Stimulated activated CD4-positive, alpha-beta T cell treated with anti-CD3 and anti-CD28 coated beads, Interleukin-2, amount 100 ng/mL, for 24 hours (primary cell): ENCODE measurements at regions not wholly inside any gene's neighbourhood (a gene's known extent, or its start where the extent isn't known, plus 50 kb on each side); places are given as distances from the start of the nearest gene placed in this dataset.
"Not testable (repeated sequence)": the region's sequence is repeated elsewhere in the genome, so short reads cannot be mapped to it uniquely, and the experiment has no call there.

Source experiments
- DNase-seq, 2 donors: peaks; one replicate each; pipeline ENCODE4 v3.0.0-alpha.2; 2020

GRCh38 chr5:53219610-53220009 lies 110.1 kb upstream of the MOCS2 start:
- DNase-seq = no peak

DNA sequence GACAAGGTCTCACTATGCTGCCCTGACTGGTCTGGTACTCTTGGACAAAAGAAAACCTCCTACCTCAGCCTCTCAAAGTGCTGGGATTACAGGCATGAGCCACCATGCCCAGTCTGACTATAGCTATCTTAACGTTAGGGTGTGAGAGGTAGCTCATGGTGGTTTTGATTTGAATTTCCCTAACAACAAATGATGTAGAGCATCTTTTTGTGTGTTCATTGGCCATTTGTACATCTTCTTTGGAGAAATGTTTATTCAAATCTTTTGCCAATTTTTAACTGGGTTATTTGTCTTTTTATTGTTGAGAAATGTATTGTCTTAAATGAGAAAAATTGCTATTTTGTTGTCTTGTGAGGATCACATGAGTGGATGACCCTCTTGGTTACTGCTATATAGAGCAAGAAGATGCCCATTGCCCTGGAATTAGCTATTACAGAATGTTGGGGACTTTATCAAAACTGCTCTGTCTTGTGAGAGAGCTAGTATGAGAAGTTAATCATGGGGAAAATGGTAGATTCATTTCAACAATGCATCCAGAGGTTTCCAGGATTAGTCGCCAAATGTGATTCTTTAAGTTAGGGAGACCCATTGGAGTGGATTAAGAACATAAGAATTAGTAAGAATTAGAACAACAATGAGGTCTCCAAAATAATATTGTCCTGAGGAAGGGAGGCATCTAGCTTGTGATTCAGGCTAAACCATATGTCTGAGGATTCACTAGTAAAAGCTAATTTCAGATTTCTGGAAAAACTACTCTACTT lies 124.3 kb upstream of the MOCS2 start:
- no peak for DNase-seq

- no peak for DNase-seq
Measured at GRCh38 chr5:53236683-53237082, 127.1 kb upstream of the MOCS2 start.

DNA sequence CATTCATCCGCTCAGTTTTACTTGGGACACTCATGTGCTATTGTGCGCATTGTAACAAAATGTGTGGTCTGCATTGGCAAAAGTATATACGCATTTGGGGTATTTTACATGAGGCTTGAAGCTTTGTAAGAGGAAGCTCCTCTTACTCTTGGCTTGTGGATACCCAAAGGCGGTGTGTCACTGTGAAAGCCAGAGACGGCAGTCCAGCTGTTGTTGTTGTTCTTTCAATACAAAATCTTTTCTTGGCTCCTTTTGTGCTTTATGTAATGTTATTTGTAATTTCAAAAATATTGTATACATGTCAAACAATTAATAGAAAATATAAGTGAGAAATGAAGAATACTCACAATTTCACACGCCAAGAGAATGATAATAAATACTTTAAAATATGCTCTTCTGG lies 128.3 kb upstream of the MOCS2 start:
- DNase-seq = no peak

- DNase-seq = no peak
Measured at GRCh38 chr5:53239301-53239990, 129.9 kb upstream of the MOCS2 start.

DNA sequence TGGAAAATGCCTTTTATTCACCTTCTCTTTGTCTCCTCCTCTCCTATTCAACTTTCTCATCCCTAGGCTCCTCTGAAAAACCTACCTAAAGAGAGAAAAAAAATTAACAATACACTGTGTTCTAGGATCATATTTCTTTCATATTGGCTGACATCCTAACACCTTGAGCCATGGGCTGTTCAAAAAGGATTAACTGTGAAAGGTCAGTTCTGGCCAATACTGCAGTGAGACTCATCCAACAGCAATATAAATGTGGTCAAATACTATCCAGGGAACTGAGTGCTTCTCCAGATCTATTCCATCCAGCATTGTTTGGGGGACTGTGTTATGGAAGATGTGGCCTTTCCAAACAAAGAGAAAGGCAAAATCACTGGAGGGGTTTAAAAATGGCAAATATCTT lies 131.1 kb upstream of the MOCS2 start:
- DNase-seq = no peak

DNA sequence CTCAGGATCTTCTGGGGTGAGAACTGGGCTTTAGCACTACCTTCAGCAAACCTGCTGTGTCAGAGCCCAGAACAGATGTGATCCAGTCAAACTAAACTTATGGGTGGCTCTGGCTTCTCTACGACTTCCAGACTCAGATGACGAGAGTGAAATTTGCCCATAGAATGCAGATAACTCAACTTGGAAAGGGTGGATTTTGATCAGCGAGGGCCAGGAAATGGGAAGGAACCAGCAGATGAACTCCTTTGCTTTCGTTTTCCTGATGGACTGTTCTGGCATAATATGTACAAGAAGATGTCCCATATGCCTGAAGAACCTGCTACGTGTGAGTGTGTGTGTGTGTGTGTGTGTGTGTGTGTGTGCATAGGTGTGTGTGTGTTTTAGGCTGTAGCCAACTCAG lies 132.0 kb upstream of the MOCS2 start:
- DNase-seq = no peak

DNA sequence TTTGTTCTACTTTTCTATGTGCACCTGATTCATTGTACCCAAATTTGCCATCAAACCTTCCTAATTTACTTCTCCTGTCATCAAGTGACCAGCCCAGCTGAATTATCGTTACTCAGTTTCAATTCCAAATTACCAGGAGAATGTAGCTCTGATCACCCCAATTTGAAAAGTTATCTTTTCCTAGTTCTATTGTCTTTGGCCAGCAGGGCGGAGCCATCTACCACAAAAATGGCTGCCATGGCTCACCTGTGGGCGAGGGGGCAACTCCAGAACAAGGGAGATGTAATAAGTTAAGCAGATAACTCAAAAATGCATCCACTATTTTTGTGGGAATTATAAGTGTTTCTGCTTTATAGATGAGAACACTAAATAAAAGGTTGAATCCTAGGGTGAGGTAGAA lies 133.8 kb upstream of the MOCS2 start:
- DNase-seq = peak in 1 of 2 donors; percentile 5

- DNase-seq = no peak
Measured at GRCh38 chr5:53246042-53246836, 136.7 kb upstream of the MOCS2 start.

GRCh38 chr5:53249529-53250200 lies 140.1 kb upstream of the MOCS2 start:
- no peak for DNase-seq

DNA sequence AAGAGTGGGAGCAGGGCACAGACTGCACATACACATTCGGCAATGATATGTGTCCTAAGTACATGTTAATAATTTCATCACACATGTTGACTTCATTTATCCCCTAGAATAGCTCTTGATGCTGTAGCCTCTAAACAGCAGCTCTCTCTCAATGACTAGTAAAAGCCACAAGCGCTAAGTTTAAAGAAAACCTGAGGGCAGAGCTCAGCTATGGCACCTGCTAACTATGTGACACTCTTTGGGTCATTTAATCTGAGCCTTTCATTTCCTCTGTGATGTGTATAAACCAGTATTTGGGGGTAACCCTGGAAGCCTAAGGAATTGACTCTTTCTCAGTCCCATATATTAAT lies 140.6 kb upstream of the MOCS2 start:
- no peak for DNase-seq

GRCh38 chr5:53253421-53253871 lies 143.9 kb upstream of the MOCS2 start:
- DNase-seq = no peak

GRCh38 chr5:53256746-53257145 lies 147.2 kb upstream of the MOCS2 start:
- DNase-seq = no peak

DNA sequence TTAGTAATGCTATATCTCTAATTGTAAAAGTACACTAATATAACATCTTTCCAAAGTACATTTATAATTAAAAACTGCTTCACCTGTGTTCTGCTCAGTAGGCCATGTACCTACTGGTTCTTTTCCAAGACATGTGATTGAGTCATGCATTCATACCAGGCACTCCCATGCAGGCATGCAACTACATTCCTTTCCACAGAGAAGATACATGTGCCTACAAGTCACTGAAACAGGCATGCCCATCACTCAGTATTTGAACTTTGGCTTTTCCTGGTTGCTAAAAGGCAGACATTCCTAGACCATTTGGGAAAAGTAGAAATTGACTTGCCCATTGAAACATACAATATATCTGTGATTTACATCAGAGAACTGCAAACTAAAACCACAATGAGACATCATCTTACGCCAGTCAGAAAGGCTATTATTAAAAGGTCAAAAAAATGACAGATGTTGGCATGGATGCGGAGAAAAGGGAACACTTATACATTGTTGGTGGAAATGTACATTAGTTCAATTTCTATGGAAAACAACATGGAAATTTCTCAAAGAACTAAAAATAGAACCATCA lies 148.3 kb upstream of the MOCS2 start:
- no peak for DNase-seq

DNA sequence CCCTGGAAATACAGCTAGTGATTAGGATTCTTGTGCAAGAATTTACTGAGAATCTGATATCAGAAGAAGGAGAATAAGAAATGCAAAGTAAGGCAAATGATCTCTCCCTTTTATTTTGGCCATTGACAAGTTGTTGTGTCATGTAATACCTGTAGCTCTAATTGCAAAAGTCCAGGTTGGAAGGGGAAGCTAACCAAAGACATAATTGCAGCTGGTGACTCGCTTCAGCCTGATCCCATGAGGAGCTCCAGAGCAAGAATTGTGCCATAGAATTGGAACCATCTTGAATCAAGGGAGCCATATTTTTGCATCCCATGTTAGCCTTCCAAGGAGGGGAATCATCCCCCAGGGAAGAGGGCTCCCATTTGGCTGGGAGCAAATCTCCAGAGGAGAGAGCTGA lies 149.6 kb upstream of the MOCS2 start:
- DNase-seq = no peak

DNA sequence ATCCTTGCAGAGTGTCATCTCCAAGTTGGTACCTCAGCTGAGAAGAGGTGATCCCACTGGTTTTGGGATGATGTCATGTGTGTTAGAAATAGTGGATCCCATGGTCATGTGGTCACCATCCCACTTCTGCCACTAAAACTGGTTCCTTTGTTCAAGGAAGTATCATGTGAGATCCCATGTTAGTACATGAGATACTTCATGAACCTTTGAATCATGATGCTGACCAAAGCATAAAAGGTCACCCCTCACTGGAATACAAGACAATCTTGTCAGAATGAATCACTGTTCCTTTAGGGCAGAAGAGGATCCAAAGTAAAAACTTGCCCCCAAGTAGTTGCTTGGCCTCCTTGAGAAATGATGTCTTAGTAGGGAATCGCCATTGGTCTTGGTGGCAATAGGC lies 150.9 kb upstream of the MOCS2 start:
- DNase-seq = no peak

- DNase-seq = no peak
Measured at GRCh38 chr5:53261245-53261644, 151.7 kb upstream of the MOCS2 start.

- peak in 1 of 2 donors; percentile 15 for DNase-seq
Measured at GRCh38 chr5:53262348-53262970, 152.9 kb upstream of the MOCS2 start.

- no peak for DNase-seq
Measured at GRCh38 chr5:53263151-53263550, 153.6 kb upstream of the MOCS2 start.

DNA sequence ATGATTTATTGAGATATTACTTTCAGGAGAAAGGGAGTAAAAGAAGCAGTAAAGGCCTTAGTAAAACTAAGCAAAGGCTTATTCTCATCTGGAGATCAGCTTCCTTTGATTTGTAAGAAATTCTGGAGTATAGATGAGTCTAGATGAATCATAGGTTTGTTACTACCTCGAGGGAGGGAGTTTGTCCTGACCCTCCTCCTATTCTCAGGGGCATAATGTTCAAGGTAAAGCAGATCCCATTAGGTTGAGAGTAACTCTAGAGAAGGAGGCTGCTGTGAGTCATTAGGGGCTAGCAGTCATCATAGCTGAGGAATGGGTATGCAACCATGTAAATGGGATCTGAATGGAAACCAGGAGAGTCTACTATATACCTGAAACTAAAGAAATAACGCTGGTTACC lies 155.5 kb upstream of the MOCS2 start:
- DNase-seq = no peak

- not testable (repeated sequence) for DNase-seq
Measured at GRCh38 chr5:53268241-53268640, 158.7 kb upstream of the MOCS2 start.

- DNase-seq = no peak
Measured at GRCh38 chr5:53275666-53276065, 166.1 kb upstream of the MOCS2 start.
